AG04449 (cell line): ENCODE measurements at regions not wholly inside any gene's neighbourhood (a gene's known extent, or its start where the extent isn't known, plus 50 kb on each side); places are given as distances from the start of the nearest gene placed in this dataset.

Experiments used
- CTCF ChIA-PET: fragments of 350-600 bp; formaldehyde crosslinking; extraction: SDS; loops from one replicate; lab custom pipeline; 2021; ENCODE audit warnings: antibody characterized with exemption; lab: Yijun Ruan, JAX
- POLR2A ChIA-PET: fragments of 400-600, 350-600 bp; formaldehyde crosslinking; extraction: SDS; loops from one replicate; lab custom pipeline; 2020; ENCODE audit warnings: antibody characterized with exemption, inconsistent platforms; lab: Yijun Ruan, JAX
- DNase-seq: peaks from one replicate; pipeline ENCODE4 v3.0.0-alpha.2; 2010; ENCODE audit warnings: low read depth, low spot score
- H3K4me3 ChIP-seq: 2 replicates; pipeline ENCODE4 v1.5.1; 2011; ENCODE audit warnings: low read depth, mild to moderate bottlenecking, control low read depth, low read length
- CTCF ChIP-seq: IDR thresholded peaks from one replicate; pipeline ENCODE4 v1.5.1; 2011; ENCODE audit warnings: mild to moderate bottlenecking, moderate library complexity, low read length, control low read depth, inconsistent platforms; ENCODE audit not compliant: insufficient read depth; ENCODE audit errors: missing control alignments

DNA sequence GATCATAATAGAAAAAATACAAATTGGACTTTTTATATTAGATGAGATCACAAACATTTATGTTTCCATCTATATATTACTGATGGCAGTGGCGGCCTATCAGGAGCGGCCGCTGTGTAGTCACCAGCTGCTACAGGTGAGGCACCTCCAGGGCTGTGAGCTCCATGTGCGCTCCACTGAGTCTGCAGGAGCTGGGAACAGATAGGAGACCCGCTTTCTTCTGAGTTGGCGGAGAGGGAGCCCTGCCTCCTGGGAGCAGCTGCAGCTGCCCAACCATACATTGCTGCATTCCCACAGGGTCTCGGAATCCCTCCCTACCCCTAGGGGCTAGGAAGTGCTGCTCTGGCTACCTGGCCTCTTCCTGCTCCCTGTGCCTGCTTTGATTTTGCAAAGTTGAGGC is 812.9 kb downstream of the PDHA2 start:
- no peak overlapping the region for H3K4me3 ChIP-seq
- TF ChIP-seq CTCF = no peak
- DNase-seq = no peak
- POLR2A ChIA-PET = no interaction called here
- CTCF ChIA-PET = no interaction called here

GRCh38 chr4:96654045-96654444 is 814.2 kb downstream of the PDHA2 start:
- TF ChIP-seq CTCF = no peak
- H3K4me3 ChIP-seq = no peak overlapping the region
- DNase-seq = no peak
- ChIA-PET CTCF (no interaction called here), POLR2A (no interaction called here)

- no peak for DNase-seq
- ChIA-PET CTCF (no interaction called here), POLR2A (no interaction called here)
- no peak for TF ChIP-seq CTCF
- no peak overlapping the region for H3K4me3 ChIP-seq
Measured at GRCh38 chr4:96670381-96670780, 830.5 kb downstream of the PDHA2 start.

DNA sequence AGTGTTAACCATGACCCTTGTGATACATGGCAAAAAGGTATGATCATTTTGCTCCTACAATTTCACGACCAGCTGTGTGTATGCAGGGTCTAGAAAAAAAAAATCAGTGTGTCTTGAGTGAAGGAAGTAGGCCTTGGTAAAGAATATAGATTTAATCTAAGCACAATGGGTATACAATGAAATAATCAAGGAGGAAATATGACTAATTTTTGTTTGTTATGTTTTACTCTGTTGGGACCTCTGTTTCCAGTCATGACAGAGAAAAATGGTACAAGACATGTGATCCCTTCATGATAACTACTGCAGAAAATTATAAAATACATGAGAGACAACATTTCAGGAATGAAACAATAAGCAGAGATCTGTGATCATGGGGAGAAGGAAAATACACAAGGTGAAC is 835.5 kb downstream of the PDHA2 start:
- ChIA-PET POLR2A (no interaction called here), CTCF (no interaction called here)
- no peak overlapping the region for H3K4me3 ChIP-seq
- TF ChIP-seq CTCF = no peak
- DNase-seq = no peak

GRCh38 chr4:96675896-96676295 is 836.0 kb downstream of the PDHA2 start:
- no peak for DNase-seq
- no peak overlapping the region for H3K4me3 ChIP-seq
- TF ChIP-seq CTCF = no peak
- ChIA-PET POLR2A (no interaction called here), CTCF (no interaction called here)

DNA sequence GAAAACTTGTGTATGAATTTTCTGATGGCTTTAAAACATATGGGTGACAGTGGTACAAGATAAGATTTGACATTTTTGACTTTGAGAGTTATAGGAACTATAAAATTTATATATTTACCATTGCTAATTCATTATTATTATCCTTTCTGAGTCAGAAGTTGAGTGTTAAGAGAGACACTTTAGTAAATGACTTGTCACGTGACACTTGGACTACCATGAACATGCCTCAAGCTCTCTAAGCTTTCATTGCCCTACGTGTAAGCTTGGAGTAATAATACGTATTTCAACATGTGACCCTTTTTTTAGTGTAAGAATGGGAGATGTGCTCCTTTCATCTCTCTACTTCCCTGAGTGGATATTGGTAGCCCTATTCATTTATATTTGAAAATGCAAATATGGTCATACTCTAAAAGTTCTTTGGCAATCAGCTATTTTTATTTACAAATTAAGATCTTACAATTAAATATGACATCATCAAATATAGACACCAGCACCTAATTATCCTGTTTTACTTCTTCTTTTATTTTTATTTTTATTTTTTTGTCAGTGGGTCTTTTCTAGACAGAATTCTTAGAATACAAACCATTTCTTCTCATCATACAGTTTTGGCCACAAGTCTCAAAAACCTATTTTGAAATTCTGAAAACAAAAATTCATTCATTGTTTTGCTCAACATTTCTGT is 837.0 kb downstream of the PDHA2 start:
- H3K4me3 ChIP-seq = no peak overlapping the region
- ChIA-PET POLR2A (no interaction called here), CTCF (no interaction called here)
- no peak for DNase-seq
- TF ChIP-seq CTCF = no peak
